Naive thymus-derived CD4-positive, alpha-beta T cell (primary cell): ENCODE measurements at regions not wholly inside any gene's neighbourhood (a gene's known extent, or its start where the extent isn't known, plus 50 kb on each side); places are given as distances from the start of the nearest gene placed in this dataset.

Experiments used
- ATAC-seq: fragments of 150-1000 bp; cut with Tn5 transposase; 2 replicates; pipeline ENCODE4 v1.10.0; 2021; ENCODE audit warnings: mild to moderate bottlenecking, moderate library complexity
- CTCF ChIA-PET: fragments of 350-600 bp; sonication (Branson Sonifier 250); formaldehyde crosslinking; loops from one replicate; lab custom pipeline; 2021; ENCODE audit warnings: antibody characterized with exemption; lab: Charles Lee
- POLR2A ChIA-PET: fragments of 350-600 bp; sonication (Branson Sonifier 250); formaldehyde crosslinking; loops from one replicate; lab custom pipeline; 2021; ENCODE audit warnings: antibody characterized with exemption, inconsistent platforms; lab: Charles Lee
- DNase-seq, 9 donors: peaks; one replicate each; pipeline versions ENCODE4 v3.0.0 to v3.0.0-alpha.2; 2020 to 2022; ENCODE audit warnings: mixed read lengths in 1 of 9
- H3K27ac ChIP-seq: one replicate; pipeline ENCODE4 v1.7.0; 2013; ENCODE audit warnings: mild to moderate bottlenecking, low read depth, low read length, moderate library complexity
- H3K27me3 ChIP-seq, 2 donors: one replicate each; pipeline ENCODE4 v1.7.0; 2013; ENCODE audit warnings: low read length in 2 of 2, mild to moderate bottlenecking in 2 of 2, moderate library complexity in 2 of 2; ENCODE audit not compliant: control insufficient read depth in 2 of 2, insufficient read depth in 2 of 2
- H3K36me3 ChIP-seq, 3 experiments: 1 replicate in 2 of 3; 2 replicates in 1 of 3; pipeline ENCODE4 v1.7.0; 2013; ENCODE audit warnings: low read length in 3 of 3, mild to moderate bottlenecking in 3 of 3, moderate library complexity in 1 of 3; ENCODE audit not compliant: insufficient read depth in 3 of 3, control insufficient read depth in 2 of 3
- H3K4me1 ChIP-seq, 2 donors: one replicate each; pipeline ENCODE4 v1.7.0; 2013; ENCODE audit warnings: low read length in 2 of 2, mild to moderate bottlenecking in 2 of 2, moderate library complexity in 1 of 2; ENCODE audit not compliant: control insufficient read depth in 2 of 2, insufficient read depth in 2 of 2
- H3K4me3 ChIP-seq: 2 replicates; pipeline ENCODE4 v1.7.0; 2013; ENCODE audit warnings: mild to moderate bottlenecking, low read length
- H3K9me3 ChIP-seq, 3 experiments: 1 replicate in 2 of 3; 2 replicates in 1 of 3; pipeline ENCODE4 v1.7.0; 2013; ENCODE audit warnings: low read length in 3 of 3; ENCODE audit not compliant: control insufficient read depth in 2 of 3
- H3K27ac Mint-ChIP-seq, 9 donors: one replicate each; pipeline ENCODE4 v1.8.0; 2020 to 2022; ENCODE audit warnings: mixed read lengths in 9 of 9, mild to moderate bottlenecking in 8 of 9, moderate library complexity in 5 of 9, inconsistent platforms in 2 of 9
- H3K27me3 Mint-ChIP-seq, 5 donors: one replicate each; pipeline ENCODE4 v1.8.0; 2021 to 2022; ENCODE audit warnings: mixed read lengths in 5 of 5, mild to moderate bottlenecking in 1 of 5
- H3K36me3 Mint-ChIP-seq, 5 donors: one replicate each; pipeline ENCODE4 v1.8.0; 2020 to 2022; ENCODE audit warnings: mixed read lengths in 5 of 5, mild to moderate bottlenecking in 3 of 5, inconsistent platforms in 1 of 5
- H3K4me1 Mint-ChIP-seq, 7 donors: one replicate each; pipeline ENCODE4 v1.8.0; 2020 to 2022; ENCODE audit warnings: mixed read lengths in 7 of 7, mild to moderate bottlenecking in 3 of 7, inconsistent platforms in 1 of 7
- H3K4me3 Mint-ChIP-seq, 10 donors: one replicate each; pipeline ENCODE4 v1.8.0; 2020 to 2022; ENCODE audit warnings: mild to moderate bottlenecking in 10 of 10, mixed read lengths in 10 of 10, moderate library complexity in 6 of 10, inconsistent platforms in 2 of 10
- H3K9me3 Mint-ChIP-seq, 11 donors: one replicate each; pipeline ENCODE4 v1.8.0; 2020 to 2022; ENCODE audit warnings: mixed read lengths in 11 of 11, mild to moderate bottlenecking in 4 of 11, inconsistent platforms in 1 of 11, moderate library complexity in 1 of 11
- intact Hi-C, 2 donors: fragments of 100-400 bp; cut with micrococcal nuclease; formaldehyde crosslinking; loops; one replicate each; pipeline ENCODE4 v1.15.1; 2023

DNA sequence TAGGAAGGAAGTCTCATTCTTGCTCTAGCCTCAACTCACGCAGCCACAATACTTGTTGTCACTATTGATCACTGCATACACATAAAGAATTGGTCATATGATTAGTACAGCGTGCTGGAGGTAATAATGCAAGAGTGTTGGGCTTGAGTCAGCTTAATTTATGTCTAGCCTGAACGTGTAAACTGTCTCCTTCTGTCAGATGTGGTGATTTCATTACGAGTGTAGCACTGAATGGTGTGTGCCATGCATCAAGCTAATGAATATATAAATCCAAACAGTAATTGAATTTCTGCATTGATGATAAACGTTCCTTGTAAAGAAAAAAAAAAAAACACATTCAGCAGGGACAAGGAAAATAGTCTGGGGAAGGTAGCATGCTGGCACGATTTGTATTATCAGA lies 396.2 kb upstream of the RAG2 start:
- Histone ChIP-seq H3K27me3 (no peaks in the 10 kb centered on the region), H3K9me3 (no peaks in the 10 kb centered on the region), H3K4me3 (no peak overlapping the region), H3K27ac (no peak overlapping the region), H3K36me3 (no peaks in the 10 kb centered on the region), H3K4me1 (no peaks in the 10 kb centered on the region)
- ATAC-seq: no peak
- POLR2A ChIA-PET: no interaction called here
- intact Hi-C loops: no loop called here
- CTCF ChIA-PET: no interaction called here
- no peaks in the 10 kb centered on the region for H3K4me1 Mint-ChIP-seq
- no peaks in the 10 kb centered on the region for H3K27me3 Mint-ChIP-seq
- no peak overlapping the region for H3K4me3 Mint-ChIP-seq
- no peaks in the 10 kb centered on the region for H3K36me3 Mint-ChIP-seq
- DNase-seq: no peak
- no peak overlapping the region for H3K27ac Mint-ChIP-seq
- H3K9me3 Mint-ChIP-seq: peaks cover 0 to 10% (median 5%) of the 10 kb centered on the region in 11 donors

DNA sequence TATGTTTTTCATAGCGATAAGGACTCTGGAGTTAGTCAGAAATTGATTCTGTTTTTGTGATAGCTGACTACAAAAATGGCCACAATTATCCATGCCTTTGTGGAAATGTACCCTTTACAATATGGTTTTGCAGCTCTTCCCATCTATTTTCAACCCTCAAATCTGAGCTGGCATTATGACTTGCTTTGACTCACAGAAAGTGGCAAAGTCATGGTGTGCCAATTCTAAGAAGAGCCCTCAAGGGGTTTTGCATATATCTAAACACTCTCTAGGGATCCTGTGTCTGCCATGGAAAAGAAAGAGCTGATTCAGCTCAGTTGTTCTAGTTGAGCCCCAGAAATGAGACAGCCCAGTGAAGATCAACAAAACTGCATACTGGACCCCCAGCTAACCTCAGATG lies 390.5 kb upstream of the RAG2 start:
- H3K27me3 Mint-ChIP-seq: no peaks in the 10 kb centered on the region

GRCh38 chr11:36985562-36985961 lies 387.5 kb upstream of the RAG2 start:
- no peaks in the 10 kb centered on the region for H3K27me3 Mint-ChIP-seq
- Histone ChIP-seq H3K27ac (no peak overlapping the region), H3K27me3 (no peaks in the 10 kb centered on the region), H3K4me1 (no peaks in the 10 kb centered on the region), H3K36me3 (no peaks in the 10 kb centered on the region), H3K9me3 (no peaks in the 10 kb centered on the region), H3K4me3 (no peak overlapping the region)
- no peaks in the 10 kb centered on the region for H3K36me3 Mint-ChIP-seq
- H3K4me1 Mint-ChIP-seq: no peaks in the 10 kb centered on the region
- no peak overlapping the region for H3K4me3 Mint-ChIP-seq
- peaks cover 3 to 21% (median 5%) of the 10 kb centered on the region in 11 donors for H3K9me3 Mint-ChIP-seq
- intact Hi-C loops: no loop called here
- ATAC-seq (no peak), DNase-seq (no peak)
- ChIA-PET POLR2A (no interaction called here), CTCF (no interaction called here)
- no peak overlapping the region for H3K27ac Mint-ChIP-seq

More for the DNA sequence above, 390.5 kb upstream of the RAG2 start:
- no peaks in the 10 kb centered on the region for H3K9me3 ChIP-seq
- no peaks in the 10 kb centered on the region for H3K27me3 ChIP-seq
- H3K4me1 ChIP-seq: no peaks in the 10 kb centered on the region
- DNase-seq (no peak), ATAC-seq (no peak)
- CTCF ChIA-PET: no interaction called here
- H3K9me3 Mint-ChIP-seq: peaks cover 0 to 13% (median under 1%) of the 10 kb centered on the region in 11 donors
- POLR2A ChIA-PET: no interaction called here
- no peak overlapping the region for H3K4me3 Mint-ChIP-seq
- no peak overlapping the region for H3K4me3 ChIP-seq
- intact Hi-C loops: no loop called here
- no peaks in the 10 kb centered on the region for H3K36me3 ChIP-seq
- no peak overlapping the region for H3K27ac Mint-ChIP-seq
- no peak overlapping the region for H3K27ac ChIP-seq
- no peaks in the 10 kb centered on the region for H3K4me1 Mint-ChIP-seq
- H3K36me3 Mint-ChIP-seq: no peaks in the 10 kb centered on the region

GRCh38 chr11:36976741-36977140 lies 378.7 kb upstream of the RAG2 start:
- CTCF ChIA-PET: no interaction called here
- no peaks in the 10 kb centered on the region for H3K27me3 ChIP-seq
- Mint-ChIP-seq H3K36me3 (no peaks in the 10 kb centered on the region), H3K4me3 (no peak overlapping the region), H3K9me3 (peaks cover 0 to 18% (median 8%) of the 10 kb centered on the region in 11 donors), H3K4me1 (peaks cover 0 to 4% (median 0%) of the 10 kb centered on the region in 7 donors), H3K27ac (no peak overlapping the region), H3K27me3 (no peaks in the 10 kb centered on the region)
- H3K27ac ChIP-seq: no peak overlapping the region
- intact Hi-C loops: no loop called here
- H3K36me3 ChIP-seq: no peaks in the 10 kb centered on the region
- no peaks in the 10 kb centered on the region for H3K9me3 ChIP-seq
- no peak overlapping the region for H3K4me3 ChIP-seq
- no peak for DNase-seq
- ATAC-seq: no peak
- no peaks in the 10 kb centered on the region for H3K4me1 ChIP-seq
- POLR2A ChIA-PET: no interaction called here

- ChIA-PET POLR2A (no interaction called here), CTCF (no interaction called here)
- H3K9me3 ChIP-seq: no peaks in the 10 kb centered on the region
- intact Hi-C loops: no loop called here
- H3K27ac Mint-ChIP-seq: no peak overlapping the region
- peaks cover 0 to 13% (median 0%) of the 10 kb centered on the region in 11 donors for H3K9me3 Mint-ChIP-seq
- peaks cover 0 to 4% (median 0%) of the 10 kb centered on the region in 7 donors for H3K4me1 Mint-ChIP-seq
- no peak overlapping the region for H3K4me3 Mint-ChIP-seq
- no peaks in the 10 kb centered on the region for H3K36me3 ChIP-seq
- no peak overlapping the region for H3K4me3 ChIP-seq
- H3K27me3 ChIP-seq: no peaks in the 10 kb centered on the region
- H3K27ac ChIP-seq: no peak overlapping the region
- H3K36me3 Mint-ChIP-seq: no peaks in the 10 kb centered on the region
- ATAC-seq (no peak), DNase-seq (no peak)
- no peaks in the 10 kb centered on the region for H3K27me3 Mint-ChIP-seq
- no peaks in the 10 kb centered on the region for H3K4me1 ChIP-seq
These were observed 376.7 kb upstream of the RAG2 start for GRCh38 chr11:36974771-36975170.

DNA sequence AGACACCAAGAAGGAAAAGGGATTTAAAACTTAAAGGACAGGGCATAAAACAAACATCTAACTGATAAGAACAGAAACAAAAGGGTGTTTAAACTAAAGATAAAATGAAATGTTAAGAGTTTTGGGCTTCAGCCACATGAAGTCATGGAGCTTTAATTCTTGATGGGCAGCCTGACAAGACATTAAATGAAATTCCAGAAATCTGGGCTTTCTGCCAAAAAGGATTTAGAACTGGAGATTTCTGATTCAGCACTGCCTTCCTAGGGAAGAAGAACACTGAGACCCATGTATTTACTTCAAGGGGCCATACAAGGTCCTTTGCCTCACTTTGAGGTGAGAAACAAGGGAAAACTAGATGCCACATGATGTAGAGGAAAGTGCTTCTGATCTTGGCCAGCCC lies 355.9 kb upstream of the RAG2 start:
- H3K4me3 ChIP-seq: no peak overlapping the region

DNA sequence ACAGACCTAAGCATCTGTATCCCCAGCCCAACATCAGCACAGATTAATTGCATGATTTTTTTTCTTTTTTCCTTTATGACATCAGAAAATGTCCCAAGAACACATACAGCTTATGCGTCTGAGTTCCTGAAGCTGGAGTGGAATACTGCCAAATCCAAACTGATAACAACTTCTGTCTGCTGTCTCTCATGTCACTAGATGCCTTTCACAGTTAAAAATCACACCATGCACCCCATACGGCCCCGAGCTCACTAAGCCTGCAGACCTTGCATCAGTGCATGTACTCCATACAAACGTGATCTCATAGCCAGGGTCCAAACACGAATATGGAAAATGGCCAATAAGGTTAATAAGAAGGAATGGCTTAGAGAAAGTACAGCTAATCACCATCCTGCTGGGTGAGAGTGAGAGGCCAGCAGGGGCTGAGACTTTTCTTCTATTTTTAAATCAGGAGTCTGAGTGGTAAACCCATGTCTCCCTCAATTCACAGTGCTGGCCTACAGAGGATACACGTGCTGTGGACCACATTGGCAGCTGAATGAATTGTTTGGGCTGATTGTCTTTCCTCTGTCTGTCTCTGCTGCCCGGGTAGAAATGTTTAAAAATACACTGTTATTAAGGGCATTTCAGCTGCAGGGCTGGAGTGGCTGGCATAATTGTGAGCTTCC lies 350.6 kb upstream of the RAG2 start:
- Mint-ChIP-seq H3K27me3 (no peaks in the 10 kb centered on the region), H3K27ac (no peak overlapping the region), H3K9me3 (peaks cover 0 to 13% (median 0%) of the 10 kb centered on the region in 11 donors), H3K4me3 (no peak overlapping the region), H3K4me1 (no peaks in the 10 kb centered on the region), H3K36me3 (no peaks in the 10 kb centered on the region)
- no peak for DNase-seq
- intact Hi-C loops: no loop called here
- Histone ChIP-seq H3K9me3 (no peaks in the 10 kb centered on the region), H3K4me1 (no peaks in the 10 kb centered on the region), H3K27me3 (no peaks in the 10 kb centered on the region), H3K36me3 (no peaks in the 10 kb centered on the region), H3K27ac (no peak overlapping the region), H3K4me3 (no peak overlapping the region)
- no peak for ATAC-seq
- ChIA-PET CTCF (interaction anchor here (0.6 kb wide), 1 partner anchor 548 kb away, joined by 3 read pairs; no protein-coding TSS in a partner anchor), POLR2A (no interaction called here)

More for the DNA sequence above, 355.9 kb upstream of the RAG2 start:
- Mint-ChIP-seq H3K4me3 (no peak overlapping the region), H3K4me1 (no peaks in the 10 kb centered on the region), H3K27ac (no peak overlapping the region), H3K9me3 (peaks cover 0 to 12% (median 5%) of the 10 kb centered on the region in 11 donors), H3K27me3 (no peaks in the 10 kb centered on the region), H3K36me3 (no peaks in the 10 kb centered on the region)
- peaks cover 0 to 7% (median 0%) of the 10 kb centered on the region in 3 experiments for H3K9me3 ChIP-seq
- CTCF ChIA-PET: no interaction called here
- DNase-seq: no peak
- H3K27me3 ChIP-seq: no peaks in the 10 kb centered on the region
- ATAC-seq: no peak
- H3K27ac ChIP-seq: no peak overlapping the region
- intact Hi-C loops: no loop called here
- POLR2A ChIA-PET: no interaction called here
- no peaks in the 10 kb centered on the region for H3K4me1 ChIP-seq
- no peaks in the 10 kb centered on the region for H3K36me3 ChIP-seq
